ENCODE measurements at regions not wholly inside any gene's neighbourhood (a gene's known extent, or its start where the extent isn't known, plus 50 kb on each side); places are given as distances from the start of the nearest gene placed in this dataset.
"Not testable (repeated sequence)": the region's sequence is repeated elsewhere in the genome, so short reads cannot be mapped to it uniquely, and the experiment has no call there.

DNA sequence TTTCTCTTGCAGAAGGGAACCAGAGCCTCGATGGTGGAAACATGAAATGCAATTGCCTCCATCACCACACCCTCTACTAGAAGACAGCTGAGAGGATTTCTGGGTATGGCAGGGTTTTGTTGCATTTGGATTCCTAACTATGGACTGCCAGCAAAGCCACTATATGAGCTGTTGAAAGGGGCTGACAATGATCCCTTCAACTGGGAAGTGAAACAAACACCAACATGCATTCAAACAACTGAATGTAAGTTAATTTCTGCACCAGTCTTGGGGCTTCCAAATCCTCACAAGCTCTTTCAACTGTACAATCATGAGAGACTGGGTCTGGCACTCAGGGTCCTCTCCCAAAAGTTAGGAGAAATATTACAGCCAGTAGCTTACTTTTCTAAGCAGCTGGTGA, 116.7 kb upstream of the PLCL2 start:
- no peak for DNase-seq (ENCODE audit: extremely low read depth in 1 of 2, low read depth in 1 of 2)

DNA sequence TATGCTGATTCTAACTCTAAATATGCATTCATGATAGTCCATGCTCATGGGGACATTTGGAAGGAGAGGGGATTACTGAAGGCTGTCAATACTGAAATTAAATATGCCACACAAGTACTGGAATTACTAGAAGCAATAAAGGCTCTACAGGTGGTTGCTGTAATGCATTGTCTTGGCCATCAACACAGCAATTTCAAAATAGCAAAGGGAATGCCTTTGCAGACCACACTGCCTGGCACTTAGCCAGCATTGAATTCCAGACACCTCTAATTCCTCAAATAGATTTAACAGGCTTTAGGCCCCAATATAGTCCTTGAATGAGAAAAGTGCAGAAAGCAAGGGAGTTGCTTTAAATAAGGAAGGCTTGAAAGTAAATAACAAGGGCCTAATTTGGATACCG, 115.8 kb upstream of the PLCL2 start:
- DNase-seq (ENCODE audit: extremely low read depth in 1 of 2, low read depth in 1 of 2): no peak

DNA sequence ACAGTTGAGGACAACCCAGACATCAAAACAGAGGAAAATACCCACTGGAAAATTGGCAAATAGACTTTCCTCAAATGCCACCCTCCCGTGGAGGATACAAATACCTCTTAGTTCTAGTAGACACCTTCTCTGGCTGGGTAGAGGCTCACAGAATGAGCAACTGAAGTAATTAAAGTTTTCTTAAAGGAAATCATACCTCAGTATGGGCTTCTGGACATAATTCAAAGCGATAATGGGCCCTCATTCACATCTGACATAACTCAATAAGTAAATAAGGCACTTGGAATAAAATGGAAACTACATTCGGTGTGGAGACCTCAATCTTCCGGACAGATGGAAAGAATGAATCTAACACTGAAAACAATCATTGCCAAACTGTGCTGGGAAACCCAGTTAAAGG, 115.2 kb upstream of the PLCL2 start:
- no peak for DNase-seq (ENCODE audit: extremely low read depth in 1 of 2, low read depth in 1 of 2)

DNA sequence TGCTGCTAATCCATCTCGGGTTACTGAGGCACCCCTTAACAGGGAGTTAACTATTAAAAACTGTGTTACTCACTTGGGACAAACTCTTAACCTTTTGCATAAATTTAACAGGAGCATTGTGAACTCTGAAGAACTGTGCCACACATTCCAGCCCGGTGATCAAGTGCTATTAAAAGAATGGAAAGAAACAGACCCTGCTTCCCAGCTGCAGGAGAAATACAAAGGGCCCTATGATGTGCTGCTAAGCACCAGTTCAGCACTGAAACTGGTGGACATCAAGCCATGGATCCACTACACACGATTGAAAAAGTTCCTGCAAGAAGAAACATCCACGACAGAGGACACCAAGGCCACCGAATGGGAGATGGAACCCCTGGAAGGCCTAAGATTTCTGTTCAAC, 114.7 kb upstream of the PLCL2 start:
- DNase-seq (ENCODE audit: extremely low read depth in 1 of 2, low read depth in 1 of 2): no peak

DNA sequence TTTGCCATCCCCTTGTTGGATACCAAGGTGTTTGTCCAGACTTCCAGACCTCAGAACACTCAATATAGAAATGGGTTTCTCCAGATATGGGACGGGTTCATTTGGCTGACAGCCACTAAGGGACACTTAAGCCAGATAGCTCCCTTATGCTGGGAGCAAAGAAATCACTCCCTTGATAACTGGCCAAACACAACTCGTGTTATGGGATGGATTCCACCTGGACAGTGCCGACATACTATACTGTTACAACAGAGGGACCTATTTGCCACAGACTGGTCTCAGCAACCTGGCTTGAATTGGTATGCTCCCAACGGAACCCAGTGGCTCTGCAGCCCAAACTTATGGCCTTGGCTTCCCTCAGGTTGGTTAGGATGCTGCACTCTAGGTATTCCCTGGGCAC, 114.0 kb upstream of the PLCL2 start:
- no peak for DNase-seq (ENCODE audit: extremely low read depth in 1 of 2, low read depth in 1 of 2)

DNA sequence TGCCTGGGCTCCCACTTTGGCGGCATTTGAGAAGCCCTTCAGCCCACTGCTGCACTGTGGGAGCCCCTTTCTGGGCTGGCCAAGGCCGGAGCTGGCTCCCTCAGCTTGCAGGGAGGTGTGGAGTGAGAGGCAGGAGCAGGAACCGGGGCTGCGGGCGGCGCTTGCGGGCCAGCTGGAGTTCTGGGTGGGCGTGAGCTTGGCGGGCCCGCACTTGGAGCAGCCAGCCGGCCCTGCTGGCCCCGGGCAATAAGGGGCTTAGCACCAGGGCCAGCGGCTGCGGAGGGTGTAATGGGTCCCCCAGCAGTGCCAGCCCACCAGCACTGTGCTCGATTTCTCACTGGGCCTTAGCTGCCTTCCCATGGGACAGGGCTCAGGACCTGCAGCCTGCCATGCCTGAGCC, 111.2 kb upstream of the PLCL2 start:
- not testable (repeated sequence) for DNase-seq (ENCODE audit: extremely low read depth in 1 of 2, low read depth in 1 of 2)

DNA sequence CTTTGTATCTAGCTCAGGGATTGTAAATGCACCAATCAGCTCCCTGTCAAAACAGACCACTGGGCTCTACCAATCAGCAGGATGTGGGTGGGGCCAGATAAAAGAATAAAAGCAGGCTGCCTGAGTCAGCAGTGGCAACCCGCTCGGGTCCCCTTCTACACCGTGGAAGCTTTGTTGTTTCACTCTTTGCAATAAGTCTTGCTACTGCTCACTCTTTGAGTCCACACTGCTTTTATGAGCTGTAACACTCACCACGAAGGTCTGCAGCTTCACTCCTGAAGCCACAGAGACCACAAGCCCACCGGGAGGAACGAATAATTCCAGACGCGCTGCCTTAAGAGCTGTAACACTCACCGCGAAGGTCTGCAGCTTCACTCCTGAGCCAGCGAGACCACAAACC, 110.2 kb upstream of the PLCL2 start:
- DNase-seq (ENCODE audit: extremely low read depth in 1 of 2, low read depth in 1 of 2): peak in 1 of 2 donors; percentile 6

DNA sequence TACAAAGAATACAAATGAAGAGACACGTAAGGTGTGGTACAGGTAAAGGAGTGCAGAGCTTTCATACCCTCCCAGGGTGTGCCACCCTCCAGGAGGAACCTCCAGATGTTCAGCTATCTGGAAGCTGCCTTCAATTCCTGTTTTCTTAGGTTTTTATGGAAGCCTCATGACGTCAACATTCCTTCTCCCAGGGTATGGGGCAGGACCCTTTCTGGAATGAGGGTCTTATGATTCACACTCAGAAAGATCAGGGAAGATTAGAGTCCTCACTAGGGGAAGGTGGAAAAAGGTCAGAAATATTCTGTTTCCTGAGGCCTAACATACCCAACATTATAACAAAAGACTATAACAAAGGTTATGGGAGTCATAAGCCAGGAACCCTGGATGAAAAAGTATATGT, 99.8 kb upstream of the PLCL2 start:
- no peak for DNase-seq (ENCODE audit: extremely low read depth in 1 of 2, low read depth in 1 of 2)

DNA sequence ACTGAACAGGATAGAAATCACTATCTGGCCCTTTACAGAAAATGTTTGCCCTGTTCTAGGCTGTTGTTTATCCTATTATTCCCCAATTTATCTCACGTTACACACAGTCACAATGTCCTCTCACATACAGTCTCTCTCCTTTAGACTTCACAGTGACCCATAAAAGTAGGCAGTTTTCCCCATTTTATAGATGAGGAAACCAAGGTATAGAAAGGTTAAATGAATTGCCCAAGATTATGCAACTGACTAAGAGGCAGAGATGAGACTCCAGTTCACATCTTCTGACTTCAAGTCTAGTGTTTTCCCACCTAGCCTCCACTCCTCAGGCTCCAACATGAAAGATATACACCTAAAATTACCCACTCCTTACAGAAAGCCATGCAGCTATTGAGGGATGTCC, 99.3 kb upstream of the PLCL2 start:
- no peak for DNase-seq (ENCODE audit: extremely low read depth in 1 of 2, low read depth in 1 of 2)

DNA sequence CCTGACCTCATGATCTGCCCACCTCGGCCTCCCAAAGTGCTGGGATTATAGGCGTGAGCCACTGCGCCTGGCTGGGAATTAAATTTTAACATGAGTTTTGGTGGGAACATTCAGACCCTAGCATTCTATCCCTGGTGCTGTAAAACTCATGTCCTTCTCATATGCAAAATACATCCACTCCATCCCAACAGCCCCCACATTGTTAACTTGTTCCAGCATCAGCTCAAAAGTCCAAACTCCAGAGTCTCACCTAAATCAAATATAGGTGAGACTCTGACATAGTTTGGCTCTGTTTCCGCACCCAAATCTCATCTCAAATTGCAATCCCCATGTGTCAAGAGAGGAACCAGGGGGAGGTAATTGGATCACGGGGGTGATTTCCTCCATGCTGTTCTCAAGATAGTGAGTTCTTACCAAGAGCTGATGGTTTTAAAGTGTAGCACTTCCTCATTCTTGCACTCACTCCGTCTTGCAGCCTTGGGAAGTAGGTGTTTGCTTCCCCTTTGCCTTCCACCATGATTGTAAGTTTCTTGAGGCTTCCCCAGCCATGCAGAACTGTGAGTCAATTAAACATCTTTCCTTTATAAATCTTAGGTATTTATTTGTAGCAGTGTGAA, 96.2 kb upstream of the PLCL2 start:
- no peak for DNase-seq (ENCODE audit: extremely low read depth in 1 of 2, low read depth in 1 of 2)

DNA sequence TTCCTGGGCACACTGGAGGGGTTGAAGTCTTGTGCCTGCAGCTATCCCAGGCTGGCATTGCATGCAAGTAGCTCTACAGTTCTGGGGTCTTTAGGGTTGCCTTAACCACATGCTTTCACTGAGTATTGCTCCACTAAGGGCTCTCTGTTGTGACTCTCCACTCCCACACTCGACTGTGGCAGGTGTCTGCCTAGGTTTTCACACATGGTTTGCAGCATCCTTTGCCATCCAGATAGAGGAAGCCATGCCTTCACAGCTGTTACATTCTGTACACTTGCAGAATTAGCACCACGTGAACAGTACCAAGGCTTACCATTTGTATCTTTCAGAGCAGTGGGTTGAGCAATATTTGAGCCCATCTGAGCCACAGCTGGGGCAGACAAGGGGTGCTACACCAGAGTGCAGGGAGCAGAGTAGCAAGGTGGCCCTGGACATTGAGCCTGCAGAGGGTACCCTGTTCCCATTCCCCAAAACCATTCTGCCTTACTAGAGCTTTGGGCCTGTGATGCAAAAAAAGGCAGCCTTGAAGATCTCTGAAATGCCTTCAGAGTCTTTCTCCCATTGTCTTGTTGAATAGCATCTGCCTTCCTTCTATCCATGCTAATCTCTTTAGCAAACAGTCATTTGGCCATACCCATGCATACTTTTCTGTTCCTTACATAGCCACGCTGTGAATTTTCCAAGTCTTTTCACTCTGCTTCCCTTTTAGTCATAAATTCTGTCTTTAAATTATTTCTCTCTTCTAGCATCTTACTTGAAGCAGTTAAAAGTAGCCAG, 95.2 kb upstream of the PLCL2 start:
- no peak for DNase-seq (ENCODE audit: extremely low read depth in 1 of 2, low read depth in 1 of 2)

DNA sequence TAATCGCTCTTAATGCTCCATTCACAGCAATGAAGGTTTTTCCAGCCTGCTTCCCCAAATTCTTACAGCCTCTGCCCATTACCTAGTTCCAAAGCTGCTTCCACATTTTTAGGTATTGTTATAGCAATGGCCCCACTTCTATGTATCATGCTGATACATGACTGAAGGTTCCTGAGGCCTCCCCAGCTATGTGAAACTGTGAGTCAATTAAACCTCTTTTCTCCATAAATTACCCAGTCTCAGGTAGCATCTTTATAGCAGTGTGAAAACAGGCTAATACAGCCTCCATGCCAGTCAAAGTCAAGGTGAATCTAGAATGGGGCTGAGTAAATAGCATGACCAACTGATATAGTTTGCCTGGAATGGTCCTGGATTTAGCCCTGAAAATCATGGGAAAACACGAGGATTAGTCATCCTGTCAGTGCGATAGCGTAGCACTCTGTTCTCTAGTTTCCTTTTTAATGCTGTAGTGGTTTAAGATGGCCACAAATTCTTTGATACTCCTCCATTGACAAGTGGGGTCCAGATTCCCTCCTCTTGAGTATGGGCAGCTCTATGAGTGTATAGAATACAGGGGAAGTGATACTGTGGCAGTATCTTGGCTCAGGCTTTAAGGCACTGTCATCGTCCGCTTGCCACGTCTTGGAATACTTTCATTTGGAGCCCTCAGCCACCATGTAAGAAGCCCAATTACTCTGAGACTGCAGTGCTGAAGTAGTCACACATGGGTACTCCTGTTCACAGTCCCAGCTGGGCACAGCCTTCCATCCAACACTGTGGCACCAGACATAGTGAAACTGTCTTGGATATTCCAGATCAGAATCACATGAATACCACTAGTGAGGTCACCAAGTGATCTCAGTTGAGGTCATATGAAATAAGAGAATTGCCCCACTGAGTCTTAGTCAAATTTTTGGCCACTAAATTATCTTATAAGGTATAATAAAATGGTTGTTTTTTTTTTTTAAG, 94.0 kb upstream of the PLCL2 start:
- DNase-seq (ENCODE audit: extremely low read depth in 1 of 2, low read depth in 1 of 2): no peak

DNA sequence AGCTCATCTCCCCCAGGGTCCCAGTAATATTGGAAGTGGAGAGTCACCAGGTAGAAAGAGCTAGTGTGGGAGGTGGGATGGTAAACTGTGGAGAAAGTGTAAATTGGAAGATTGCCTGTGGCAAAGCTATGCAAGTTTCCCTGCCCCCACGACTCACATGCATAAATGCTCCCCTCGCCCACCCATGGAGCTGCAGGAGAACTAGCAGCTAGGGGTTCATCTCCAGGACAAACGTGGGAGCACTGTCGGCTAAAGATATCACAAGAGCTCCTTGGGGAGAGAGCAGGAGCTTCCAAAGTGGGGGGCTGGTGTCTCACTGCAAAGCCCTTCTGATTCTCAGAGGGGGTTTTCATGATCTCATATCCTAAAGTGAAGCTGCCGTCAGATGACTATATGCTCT, 91.4 kb upstream of the PLCL2 start:
- DNase-seq (ENCODE audit: extremely low read depth in 1 of 2, low read depth in 1 of 2): no peak

DNA sequence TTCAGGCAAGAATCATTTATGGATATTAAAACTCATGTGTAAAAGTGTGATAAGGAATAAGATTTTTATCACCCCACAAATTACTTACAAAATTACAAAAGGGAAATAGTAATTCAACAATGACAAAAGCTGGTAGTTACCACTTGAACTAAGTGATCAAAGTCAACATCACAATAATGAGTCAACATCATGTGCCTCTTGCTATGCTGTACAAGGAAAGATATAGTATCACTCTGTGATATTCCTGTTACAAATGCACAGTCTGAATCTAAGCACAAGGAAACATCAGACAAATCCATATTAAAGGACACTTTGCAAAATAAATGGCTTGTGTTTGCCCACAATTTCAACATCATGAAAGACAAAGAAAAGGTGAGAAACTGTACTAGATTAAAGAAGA, 90.5 kb upstream of the PLCL2 start:
- no peak for DNase-seq (ENCODE audit: extremely low read depth in 1 of 2, low read depth in 1 of 2)

DNA sequence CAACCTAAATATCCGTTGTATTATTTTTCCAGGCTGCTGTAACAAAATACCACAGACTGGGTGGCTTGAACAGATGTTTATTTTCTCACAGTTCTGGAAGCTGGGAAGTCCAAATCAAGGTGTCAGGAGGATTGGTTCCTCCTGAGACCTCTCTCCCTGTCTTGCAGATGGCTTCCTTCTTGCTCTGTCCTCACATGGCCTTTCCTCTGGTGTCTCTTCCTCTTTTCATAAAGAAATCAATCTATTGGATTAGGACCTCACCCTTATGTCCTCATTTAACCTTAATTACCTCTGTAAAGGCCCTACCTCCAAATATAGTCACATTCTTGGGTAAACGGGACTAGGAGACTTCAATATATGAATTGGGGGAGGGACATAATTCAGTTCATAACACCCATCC, 89.2 kb upstream of the PLCL2 start:
- no peak for DNase-seq (ENCODE audit: extremely low read depth in 1 of 2, low read depth in 1 of 2)

DNA sequence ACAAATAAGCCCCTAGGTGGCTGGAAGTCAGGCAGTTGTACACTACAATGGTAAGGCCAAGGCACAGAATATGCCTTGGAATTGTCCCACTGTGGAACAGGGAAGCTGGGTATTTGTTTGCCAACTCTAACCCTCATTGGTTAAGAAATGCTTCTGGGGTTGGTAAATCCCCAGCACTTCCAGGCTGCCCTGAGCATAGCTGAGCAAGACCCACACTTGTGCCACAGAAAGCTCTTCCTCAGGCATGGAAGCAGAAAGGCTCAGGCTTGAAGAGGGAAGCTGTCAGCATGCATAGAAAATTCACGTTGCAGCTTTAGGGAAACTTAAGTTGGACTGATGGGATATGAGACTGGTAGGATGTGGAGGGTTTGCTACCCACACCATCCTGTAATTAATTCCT, 86.9 kb upstream of the PLCL2 start:
- no peak for DNase-seq (ENCODE audit: extremely low read depth in 1 of 2, low read depth in 1 of 2)

DNA sequence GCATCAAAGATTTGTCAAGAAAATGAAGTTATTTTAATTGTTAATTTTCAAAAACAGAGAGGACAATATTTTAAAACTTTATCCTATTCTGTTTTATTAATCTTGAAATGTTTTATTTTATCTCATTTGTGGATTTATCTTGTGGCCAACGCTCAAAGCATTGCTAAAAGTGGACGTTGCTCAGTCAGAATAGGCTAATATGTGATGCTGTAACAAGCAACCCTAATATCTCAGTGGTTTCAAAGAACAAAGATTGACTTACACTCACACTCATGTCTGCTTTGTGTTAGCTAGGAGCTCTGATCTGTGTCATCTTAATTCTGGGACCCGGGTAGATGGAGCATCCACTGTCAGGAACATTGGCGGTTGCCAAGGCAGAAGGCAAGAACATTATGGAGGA, 86.0 kb upstream of the PLCL2 start:
- DNase-seq (ENCODE audit: extremely low read depth in 1 of 2, low read depth in 1 of 2): no peak

DNA sequence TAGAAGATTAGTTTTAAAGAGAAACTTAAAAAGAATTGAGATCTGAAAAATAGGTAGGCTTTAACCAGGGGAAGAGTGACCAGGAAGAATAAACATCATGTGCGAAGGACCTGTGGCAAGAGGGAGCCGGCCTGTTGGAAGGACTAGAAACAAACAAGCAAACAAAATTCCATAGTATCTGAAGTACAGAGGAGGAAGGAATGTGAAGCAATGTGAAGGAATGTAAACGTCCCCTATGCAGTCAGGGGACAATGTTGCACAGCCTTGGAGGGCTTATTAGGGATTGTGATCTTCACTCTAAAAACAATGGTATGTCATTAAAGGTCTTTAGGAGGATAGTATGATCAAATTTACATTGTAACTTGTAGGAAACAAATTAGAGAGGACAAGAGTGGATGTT, 84.4 kb upstream of the PLCL2 start:
- no peak for DNase-seq (ENCODE audit: extremely low read depth in 1 of 2, low read depth in 1 of 2)

DNA sequence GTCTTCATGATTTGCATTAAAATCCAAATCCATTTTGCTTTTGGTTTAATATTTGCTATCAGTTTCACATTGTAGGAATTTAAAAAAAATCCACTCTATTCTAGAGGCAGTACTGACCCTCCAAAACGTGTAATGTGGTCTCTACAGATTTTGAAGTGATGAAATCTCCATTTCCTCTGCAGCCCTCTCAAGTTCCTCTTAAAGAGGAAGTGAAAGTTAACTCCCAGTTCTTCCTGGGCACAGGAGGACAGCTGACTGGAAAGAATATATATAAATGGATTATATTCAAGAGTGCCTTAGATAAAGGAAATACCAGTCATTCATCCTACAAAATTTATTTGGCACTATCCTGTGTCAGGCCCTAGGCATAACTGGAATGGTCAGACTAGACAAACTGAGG, 83.5 kb upstream of the PLCL2 start:
- DNase-seq (ENCODE audit: extremely low read depth in 1 of 2, low read depth in 1 of 2): no peak

DNA sequence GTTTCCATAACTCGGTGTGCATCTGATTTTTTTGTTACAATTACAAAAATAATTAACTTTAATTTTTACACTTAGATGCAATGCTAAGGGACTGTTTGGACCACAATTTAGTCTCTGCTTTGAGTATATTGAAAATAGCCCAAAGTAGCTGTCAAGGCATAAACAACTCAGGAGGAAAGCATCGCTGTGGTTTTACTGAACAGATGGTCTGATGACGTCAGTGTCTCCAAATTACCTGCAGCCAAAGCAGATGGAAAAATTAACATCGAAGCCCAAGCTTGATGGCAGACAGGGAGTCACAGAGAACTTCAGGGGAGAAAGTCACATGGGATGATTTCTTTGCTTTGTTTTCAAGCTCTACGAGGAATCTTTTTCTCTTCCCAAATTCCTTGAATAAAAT, 83.1 kb upstream of the PLCL2 start:
- no peak for DNase-seq (ENCODE audit: extremely low read depth in 1 of 2, low read depth in 1 of 2)

DNA sequence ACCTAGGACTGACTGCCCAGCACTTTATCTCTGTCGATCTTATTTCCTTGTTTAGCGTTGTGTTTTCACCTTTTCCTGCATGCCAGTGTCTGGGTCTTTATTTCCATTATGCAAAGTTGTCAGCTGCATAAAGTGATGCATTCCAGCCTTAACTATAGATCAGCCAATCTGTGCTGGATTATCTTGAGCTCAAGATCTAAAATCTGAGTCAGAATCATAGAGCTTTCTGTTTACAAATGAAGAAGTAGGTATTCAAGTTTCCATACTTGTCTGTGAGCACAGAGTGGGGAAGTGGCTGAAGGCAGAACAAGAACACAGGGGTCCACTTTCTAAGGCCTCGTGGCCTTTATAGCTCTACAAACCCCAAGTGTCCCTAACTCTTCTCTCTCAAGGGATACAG, 82.4 kb upstream of the PLCL2 start:
- DNase-seq (ENCODE audit: extremely low read depth in 1 of 2, low read depth in 1 of 2): no peak

DNA sequence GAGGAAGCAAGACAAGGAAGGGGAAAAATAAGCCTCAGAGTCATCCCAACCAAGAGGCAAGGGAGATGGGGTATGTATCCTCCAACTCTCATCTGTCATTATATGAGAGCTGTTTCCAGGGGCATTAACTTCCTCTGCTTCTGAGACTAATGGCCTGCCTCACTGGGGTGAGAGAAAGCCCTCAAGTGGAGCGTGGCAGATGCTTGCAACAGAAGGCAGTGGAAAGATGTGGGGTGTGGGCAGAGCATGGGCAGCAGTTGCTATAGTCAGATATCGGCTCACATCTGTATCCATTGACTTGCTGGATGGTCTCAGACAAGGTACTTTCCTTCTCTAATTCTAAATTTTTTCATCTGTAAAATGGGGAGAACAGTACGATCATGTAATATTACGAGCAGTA, 81.7 kb upstream of the PLCL2 start:
- DNase-seq (ENCODE audit: extremely low read depth in 1 of 2, low read depth in 1 of 2): no peak
